Muscle of leg (tissue), 3 donors: ENCODE measurements at regions not wholly inside any gene's neighbourhood (a gene's known extent, or its start where the extent isn't known, plus 50 kb on each side); places are given as distances from the start of the nearest gene placed in this dataset.
A peak's percentile ranks its signal among the peaks of the same experiment; 100 is the strongest.

Experiments
- DNase-seq: peaks from one replicate; pipeline ENCODE4 v3.0.0; 2013
- H3K27ac ChIP-seq: one replicate; pipeline ENCODE4 v1.5.1; 2013; ENCODE audit warnings: mild to moderate bottlenecking, low read length, control low read depth
- H3K27me3 ChIP-seq: one replicate; pipeline ENCODE4 v1.6.1; 2013; ENCODE audit warnings: low read length; ENCODE audit not compliant: control insufficient read depth, insufficient read depth
- H3K36me3 ChIP-seq: one replicate; pipeline ENCODE4 v1.6.1; 2013; ENCODE audit warnings: low read length; ENCODE audit not compliant: control insufficient read depth, insufficient read depth
- H3K4me1 ChIP-seq: one replicate; pipeline ENCODE4 v1.6.1; 2013; ENCODE audit warnings: low read length; ENCODE audit not compliant: control insufficient read depth, insufficient read depth
- H3K4me3 ChIP-seq: one replicate; pipeline ENCODE4 v1.5.1; 2013; ENCODE audit warnings: low read length, control low read depth
- H3K9me3 ChIP-seq: replicated peaks from 2 replicates; pipeline ENCODE4 v1.6.1; 2013; ENCODE audit warnings: low read depth, low read length; ENCODE audit not compliant: control insufficient read depth
- WGBS: methylation state at CpG from one replicate; pipeline ENCODE4 v1.1.5; 2013; ENCODE audit warnings: missing lambda C conversion rate; ENCODE audit not compliant: insufficient coverage; 5-methylcytosine and 5-hydroxymethylcytosine counted together

- Histone ChIP-seq H3K4me3 (no peak overlapping the region), H3K27ac (no peak overlapping the region), H3K27me3 (peaks cover 30% of the 10 kb centered on the region), H3K9me3 (no peaks in the 10 kb centered on the region), H3K36me3 (no peaks in the 10 kb centered on the region), H3K4me1 (no peaks in the 10 kb centered on the region)
- no CpG with 5 or more reads among the region's 3 CpGs for WGBS
- no peak for DNase-seq
Observed at GRCh38 chrX:13254870-13255269, 65.0 kb downstream of the ATXN3L start.

GRCh38 chrX:13254076-13254785 lies 65.6 kb downstream of the ATXN3L start:
- WGBS = 81% methylated on average over 2 of the region's 5 CpGs
- Histone ChIP-seq H3K4me3 (no peak overlapping the region), H3K27ac (no peak overlapping the region), H3K36me3 (no peaks in the 10 kb centered on the region), H3K4me1 (no peaks in the 10 kb centered on the region), H3K9me3 (no peaks in the 10 kb centered on the region), H3K27me3 (peaks cover 31% of the 10 kb centered on the region)
- no peak for DNase-seq

- Histone ChIP-seq H3K4me1 (no peaks in the 10 kb centered on the region), H3K4me3 (no peak overlapping the region), H3K36me3 (no peaks in the 10 kb centered on the region), H3K9me3 (no peaks in the 10 kb centered on the region), H3K27ac (no peak overlapping the region), H3K27me3 (peaks cover 23% of the 10 kb centered on the region)
- WGBS = 53% methylated on average over 2 of the region's 3 CpGs
- DNase-seq = no peak
Observed at GRCh38 chrX:13253223-13253622, 66.6 kb downstream of the ATXN3L start.

GRCh38 chrX:13252726-13253125 lies 67.1 kb downstream of the ATXN3L start:
- H3K4me1 ChIP-seq = no peaks in the 10 kb centered on the region
- no peaks in the 10 kb centered on the region for H3K9me3 ChIP-seq
- no peak overlapping the region for H3K27ac ChIP-seq
- no peak for DNase-seq
- peaks cover 20% of the 10 kb centered on the region for H3K27me3 ChIP-seq
- no peaks in the 10 kb centered on the region for H3K36me3 ChIP-seq
- no peak overlapping the region for H3K4me3 ChIP-seq
- WGBS = 86% methylated on average over 4 of the region's 4 CpGs

GRCh38 chrX:13250826-13251580 lies 68.8 kb downstream of the ATXN3L start:
- no peaks in the 10 kb centered on the region for H3K36me3 ChIP-seq
- peak; percentile 82 for DNase-seq
- peaks cover 18% of the 10 kb centered on the region for H3K27me3 ChIP-seq
- H3K4me3 ChIP-seq = no peak overlapping the region
- H3K4me1 ChIP-seq = no peaks in the 10 kb centered on the region
- peak overlapping the region; percentile 59 for H3K27ac ChIP-seq
- WGBS = 39% methylated on average over 4 of the region's 7 CpGs
- no peaks in the 10 kb centered on the region for H3K9me3 ChIP-seq

- peaks cover 18% of the 10 kb centered on the region for H3K27me3 ChIP-seq
- H3K4me1 ChIP-seq = no peaks in the 10 kb centered on the region
- H3K4me3 ChIP-seq = no peak overlapping the region
- DNase-seq = peak; percentile 43
- no peaks in the 10 kb centered on the region for H3K36me3 ChIP-seq
- no peaks in the 10 kb centered on the region for H3K9me3 ChIP-seq
- WGBS = 59% methylated on average over 4 of the region's 9 CpGs
- H3K27ac ChIP-seq = no peak overlapping the region
Observed at GRCh38 chrX:13248867-13249486, 70.9 kb downstream of the ATXN3L start.

GRCh38 chrX:13239272-13239671 lies 80.6 kb downstream of the ATXN3L start:
- Histone ChIP-seq H3K9me3 (no peaks in the 10 kb centered on the region), H3K4me3 (no peak overlapping the region), H3K27ac (no peak overlapping the region), H3K36me3 (no peaks in the 10 kb centered on the region), H3K4me1 (no peaks in the 10 kb centered on the region), H3K27me3 (peaks cover 25% of the 10 kb centered on the region)
- WGBS = 47% methylated on average over 4 of the region's 5 CpGs
- DNase-seq = no peak

GRCh38 chrX:13235930-13236329 lies 83.9 kb downstream of the ATXN3L start:
- Histone ChIP-seq H3K27ac (no peak overlapping the region), H3K36me3 (no peaks in the 10 kb centered on the region), H3K4me1 (no peaks in the 10 kb centered on the region), H3K27me3 (peaks cover 20% of the 10 kb centered on the region), H3K9me3 (no peaks in the 10 kb centered on the region), H3K4me3 (no peak overlapping the region)
- WGBS = no CpG with 5 or more reads among the region's 1 CpG
- DNase-seq = no peak

- Histone ChIP-seq H3K36me3 (no peaks in the 10 kb centered on the region), H3K9me3 (no peaks in the 10 kb centered on the region), H3K27me3 (peaks cover 6% of the 10 kb centered on the region), H3K27ac (no peak overlapping the region), H3K4me3 (no peak overlapping the region), H3K4me1 (no peaks in the 10 kb centered on the region)
- DNase-seq = peak; percentile 25
Observed at GRCh38 chrX:13232484-13232883, 87.4 kb downstream of the ATXN3L start.

- H3K27ac ChIP-seq = no peak overlapping the region
- no peak for DNase-seq
- no peak overlapping the region for H3K4me3 ChIP-seq
- no peaks in the 10 kb centered on the region for H3K9me3 ChIP-seq
- no peaks in the 10 kb centered on the region for H3K36me3 ChIP-seq
- H3K4me1 ChIP-seq = no peaks in the 10 kb centered on the region
- H3K27me3 ChIP-seq = peaks cover 11% of the 10 kb centered on the region
Observed at GRCh38 chrX:13226214-13226613, 93.6 kb downstream of the ATXN3L start.
